ENCODE measurements at regions not wholly inside any gene's neighbourhood (a gene's known extent, or its start where the extent isn't known, plus 50 kb on each side); places are given as distances from the start of the nearest gene placed in this dataset.
A peak's percentile ranks its signal among the peaks of the same experiment; 100 is the strongest.

DNA sequence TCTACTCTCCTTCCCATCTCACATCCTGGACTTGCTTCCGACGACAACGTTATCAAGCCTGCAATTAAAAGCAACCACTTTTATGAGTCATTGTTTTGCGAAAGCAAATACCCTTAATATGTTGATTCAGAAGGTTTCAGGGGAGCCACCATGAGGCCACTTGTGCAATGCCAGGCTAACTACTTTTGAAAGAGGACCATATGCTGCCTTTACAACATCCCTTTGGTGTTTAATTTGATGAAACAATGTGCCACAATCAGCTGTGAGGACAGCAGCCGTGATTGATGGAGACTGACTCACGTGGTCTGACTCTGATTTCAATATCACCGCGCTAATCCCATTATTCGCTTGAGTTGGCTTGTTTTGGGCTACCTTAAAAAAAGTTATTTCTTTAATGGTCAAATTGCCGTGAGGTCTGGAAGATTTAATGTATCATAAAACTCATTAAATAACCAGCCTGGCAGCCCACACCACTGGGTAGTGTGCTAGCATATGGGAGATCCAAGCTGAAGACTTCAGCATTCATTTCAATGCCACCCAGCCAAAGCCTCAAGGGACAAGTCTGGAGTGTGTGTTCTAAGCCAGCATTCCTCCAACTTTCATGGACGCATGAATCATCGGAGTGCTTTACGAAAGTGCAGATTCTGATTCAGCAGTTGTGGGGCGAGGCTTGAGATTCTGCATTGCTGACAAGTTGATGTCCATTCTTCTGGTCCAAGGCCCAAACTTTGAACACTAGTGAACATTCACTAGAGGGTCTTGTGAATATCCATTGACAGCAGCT is 73.3 kb upstream of the PAXBP1 start:
- no peaks in the 10 kb centered on the region for H3K9me3 ChIP-seq
- H3K4me1 ChIP-seq (ENCODE audit: control insufficient read depth in 1 of 2, low read depth in 2 of 2) = no peaks in the 10 kb centered on the region
- H3K27ac ChIP-seq = no peak overlapping the region
- no peaks in the 10 kb centered on the region for H3K36me3 ChIP-seq
- peak; percentile 10 for DNase-seq (ENCODE audit: low spot score)
- H3K27me3 ChIP-seq (replicated peaks; ENCODE audit: insufficient read depth) = no peaks in the 10 kb centered on the region
- TF ChIP-seq, protein P1, sequence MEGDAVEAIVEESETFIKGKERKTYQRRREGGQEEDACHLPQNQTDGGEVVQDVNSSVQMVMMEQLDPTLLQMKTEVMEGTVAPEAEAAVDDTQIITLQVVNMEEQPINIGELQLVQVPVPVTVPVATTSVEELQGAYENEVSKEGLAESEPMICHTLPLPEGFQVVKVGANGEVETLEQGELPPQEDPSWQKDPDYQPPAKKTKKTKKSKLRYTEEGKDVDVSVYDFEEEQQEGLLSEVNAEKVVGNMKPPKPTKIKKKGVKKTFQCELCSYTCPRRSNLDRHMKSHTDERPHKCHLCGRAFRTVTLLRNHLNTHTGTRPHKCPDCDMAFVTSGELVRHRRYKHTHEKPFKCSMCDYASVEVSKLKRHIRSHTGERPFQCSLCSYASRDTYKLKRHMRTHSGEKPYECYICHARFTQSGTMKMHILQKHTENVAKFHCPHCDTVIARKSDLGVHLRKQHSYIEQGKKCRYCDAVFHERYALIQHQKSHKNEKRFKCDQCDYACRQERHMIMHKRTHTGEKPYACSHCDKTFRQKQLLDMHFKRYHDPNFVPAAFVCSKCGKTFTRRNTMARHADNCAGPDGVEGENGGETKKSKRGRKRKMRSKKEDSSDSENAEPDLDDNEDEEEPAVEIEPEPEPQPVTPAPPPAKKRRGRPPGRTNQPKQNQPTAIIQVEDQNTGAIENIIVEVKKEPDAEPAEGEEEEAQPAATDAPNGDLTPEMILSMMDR (IDR thresholded peaks at IDR 0.05) = no peak
- ATAC-seq (ENCODE audit: insufficient number of reproducible peaks, low FRiP score, low read depth) = no peak
- no peak overlapping the region for H3K4me3 ChIP-seq

- Histone ChIP-seq H3K27me3 (replicated peaks; ENCODE audit: insufficient read depth) (no peaks in the 10 kb centered on the region), H3K4me3 (no peak overlapping the region), H3K4me1 (ENCODE audit: control insufficient read depth in 1 of 2, low read depth in 2 of 2) (no peaks in the 10 kb centered on the region), H3K27ac (no peak overlapping the region), H3K36me3 (no peaks in the 10 kb centered on the region), H3K9me3 (no peaks in the 10 kb centered on the region)
- TF ChIP-seq, protein P1 (IDR thresholded peaks at IDR 0.05) = no peak
- DNase-seq (ENCODE audit: low spot score) = no peak
- ATAC-seq (ENCODE audit: insufficient number of reproducible peaks, low FRiP score, low read depth) = no peak
Measured at GRCh38 chr21:32858628-32859027, 87.1 kb upstream of the PAXBP1 start.

- no peak overlapping the region for H3K27ac ChIP-seq
- TF ChIP-seq, protein P1 (IDR thresholded peaks at IDR 0.05) = no peak
- DNase-seq (ENCODE audit: low spot score) (no peak), ATAC-seq (ENCODE audit: insufficient number of reproducible peaks, low FRiP score, low read depth) (no peak)
- no peaks in the 10 kb centered on the region for H3K36me3 ChIP-seq
- H3K27me3 ChIP-seq (replicated peaks; ENCODE audit: insufficient read depth) = no peaks in the 10 kb centered on the region
- no peak overlapping the region for H3K4me3 ChIP-seq
- H3K4me1 ChIP-seq (ENCODE audit: control insufficient read depth in 1 of 2, low read depth in 2 of 2) = no peaks in the 10 kb centered on the region
- no peaks in the 10 kb centered on the region for H3K9me3 ChIP-seq
Measured at GRCh38 chr21:32860399-32860798, 88.8 kb upstream of the PAXBP1 start.

GRCh38 chr21:32861866-32862265 is 90.3 kb upstream of the PAXBP1 start:
- TF ChIP-seq, protein P1 (IDR thresholded peaks at IDR 0.05) = no peak
- Histone ChIP-seq H3K9me3 (no peaks in the 10 kb centered on the region), H3K4me1 (ENCODE audit: control insufficient read depth in 1 of 2, low read depth in 2 of 2) (no peaks in the 10 kb centered on the region), H3K27ac (no peak overlapping the region), H3K36me3 (no peaks in the 10 kb centered on the region), H3K4me3 (no peak overlapping the region), H3K27me3 (replicated peaks; ENCODE audit: insufficient read depth) (no peaks in the 10 kb centered on the region)
- ATAC-seq (ENCODE audit: insufficient number of reproducible peaks, low FRiP score, low read depth) = no peak
- DNase-seq (ENCODE audit: low spot score) = no peak

DNA sequence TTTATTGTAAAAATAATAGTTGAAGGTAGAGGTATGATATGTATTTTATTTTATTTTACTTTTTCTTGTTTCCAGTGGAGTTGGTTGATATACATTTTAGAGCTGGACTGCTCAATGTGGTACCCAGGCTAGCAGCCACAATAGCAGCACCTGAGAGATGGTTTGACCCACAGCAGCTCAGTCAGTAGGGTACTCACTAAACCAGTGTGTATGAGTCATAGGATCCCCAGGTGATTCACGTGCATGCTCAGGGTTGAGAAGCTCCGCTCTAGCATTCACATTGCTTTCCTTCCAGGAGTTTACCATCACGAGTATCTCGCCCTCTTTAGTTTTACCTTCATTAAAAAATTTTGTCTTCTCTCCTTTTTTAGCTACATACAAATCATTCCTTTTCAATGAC is 96.0 kb upstream of the PAXBP1 start:
- no peak for DNase-seq (ENCODE audit: low spot score)
- Histone ChIP-seq H3K4me1 (ENCODE audit: control insufficient read depth in 1 of 2, low read depth in 2 of 2) (no peaks in the 10 kb centered on the region), H3K36me3 (no peaks in the 10 kb centered on the region), H3K4me3 (no peak overlapping the region), H3K27ac (no peak overlapping the region), H3K27me3 (replicated peaks; ENCODE audit: insufficient read depth) (no peaks in the 10 kb centered on the region), H3K9me3 (no peaks in the 10 kb centered on the region)
- no peak for ATAC-seq (ENCODE audit: insufficient number of reproducible peaks, low FRiP score, low read depth)
- TF ChIP-seq, protein P1 (IDR thresholded peaks at IDR 0.05) = no peak
